ENCODE measurements at regions not wholly inside any gene's neighbourhood (a gene's known extent, or its start where the extent isn't known, plus 50 kb on each side); places are given as distances from the start of the nearest gene placed in this dataset.

DNA sequence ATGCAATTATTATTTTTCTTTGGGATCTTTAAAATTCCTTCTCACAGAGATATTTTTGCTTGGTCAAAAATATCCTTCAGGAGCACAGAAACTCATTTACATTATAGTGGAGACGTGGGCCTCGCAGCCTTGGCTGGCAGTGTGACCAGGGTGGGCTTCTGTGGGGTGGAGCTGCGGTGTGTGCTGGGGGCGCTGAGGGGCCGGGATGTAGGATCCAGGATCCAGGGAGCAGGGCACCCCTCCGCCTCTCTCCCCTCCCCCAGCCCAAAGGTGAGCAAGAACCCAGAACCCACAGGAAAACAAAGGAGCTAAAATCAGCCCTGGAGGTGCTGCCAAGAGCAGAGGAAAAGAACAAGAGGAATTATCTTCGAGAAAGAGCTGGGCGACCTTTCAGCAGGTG, 79.1 kb upstream of the OLFM1 start:
- DNase-seq (ENCODE audit: low read depth in 2 of 2) = no peak

DNA sequence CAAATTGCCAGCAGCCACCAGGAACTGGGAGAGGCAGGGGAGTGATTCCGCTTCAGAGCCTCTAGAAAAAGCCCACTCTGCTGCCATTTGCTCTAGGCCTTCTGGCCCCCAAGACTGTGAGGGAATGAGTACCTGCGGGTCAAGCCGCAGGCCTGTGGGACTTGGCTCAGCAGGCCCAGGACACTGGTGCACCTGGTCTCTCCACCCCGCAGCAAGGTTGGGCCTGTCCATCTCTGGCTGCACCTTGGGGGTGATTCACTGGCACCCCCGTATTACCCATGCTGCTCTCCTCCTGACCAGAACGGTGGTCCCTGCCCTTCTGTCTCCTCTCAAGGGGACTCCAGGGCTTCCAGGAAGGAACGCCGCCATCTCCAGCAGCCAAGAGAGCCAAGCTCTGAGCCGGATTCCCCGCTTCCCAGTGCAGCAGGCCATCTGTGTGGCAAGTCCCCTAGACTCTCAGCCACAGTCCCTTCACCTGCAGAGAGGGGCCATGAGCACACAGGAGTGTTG, 78.4 kb upstream of the OLFM1 start:
- DNase-seq (ENCODE audit: low read depth in 2 of 2) = no peak

DNA sequence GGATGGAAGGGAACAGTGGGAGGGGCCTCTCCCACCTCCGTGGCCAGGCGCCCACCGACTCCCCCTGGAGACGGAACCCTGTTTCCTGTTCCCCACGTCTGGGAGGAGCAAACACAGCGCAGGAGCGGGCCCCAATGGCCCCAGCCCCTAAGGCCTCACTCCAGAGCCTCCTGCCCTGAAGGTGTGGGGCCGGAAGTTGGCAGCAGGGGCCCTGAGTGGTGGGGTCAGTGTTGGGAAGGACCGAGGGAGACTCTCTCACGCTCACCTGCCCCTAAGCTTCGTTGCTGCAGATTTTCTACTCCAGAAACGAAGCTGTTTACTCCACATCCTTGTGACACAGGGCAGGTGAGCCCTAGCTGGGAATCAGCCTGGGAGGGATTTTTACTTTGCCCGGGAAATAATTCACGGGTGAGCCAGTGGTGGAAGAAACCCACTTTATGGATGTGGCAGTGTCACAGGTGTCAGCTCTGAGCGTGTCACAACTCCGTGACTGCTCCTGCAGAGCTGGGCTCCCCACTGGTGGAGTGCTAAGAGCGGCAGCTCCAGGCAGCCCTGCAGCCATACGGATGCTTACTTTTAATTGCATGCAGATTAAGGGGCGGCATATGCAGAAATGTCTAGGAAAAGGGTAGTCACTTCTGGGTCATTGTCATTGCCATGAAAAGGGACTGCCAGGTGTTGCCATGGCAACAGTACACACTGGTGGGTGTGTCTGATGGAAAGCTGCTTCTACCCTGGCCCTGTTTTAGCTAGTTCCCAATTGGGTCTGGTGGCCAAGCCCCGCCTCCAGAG, 77.5 kb upstream of the OLFM1 start:
- DNase-seq (ENCODE audit: low read depth in 2 of 2) = no peak

DNA sequence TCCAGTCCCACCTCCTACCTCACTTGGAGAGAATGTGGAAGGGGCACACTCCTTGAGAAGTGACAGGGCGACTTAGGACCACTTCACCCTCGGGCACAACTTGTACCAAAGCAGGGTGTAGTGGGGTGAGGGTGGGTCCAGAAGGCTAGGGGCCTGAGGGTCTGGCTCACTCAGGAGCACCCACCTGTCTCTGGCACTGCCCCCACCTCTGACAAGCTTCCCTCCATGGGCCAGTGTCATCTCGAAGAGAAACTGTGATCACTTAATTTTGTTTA, 76.9 kb upstream of the OLFM1 start:
- DNase-seq (ENCODE audit: low read depth in 2 of 2) = no peak

DNA sequence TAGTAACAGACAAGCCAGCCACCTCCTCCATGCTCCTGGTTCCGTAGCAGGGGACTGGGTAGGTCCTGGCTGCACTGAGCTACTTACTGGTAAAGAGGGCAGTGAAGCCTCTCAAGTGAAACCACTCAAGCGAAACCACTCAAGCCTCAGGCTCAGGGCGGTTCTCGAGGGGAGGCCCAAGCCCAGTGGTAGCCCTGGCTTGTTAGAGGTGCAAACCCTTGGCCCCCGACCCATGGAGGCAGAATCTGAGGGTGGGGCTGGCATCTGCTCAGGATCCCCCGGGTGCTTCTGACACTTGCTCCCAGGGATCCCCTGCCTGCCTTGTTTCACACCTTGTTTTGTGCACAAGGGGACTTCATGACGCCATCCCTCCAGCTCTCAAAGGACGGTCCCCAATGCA, 76.5 kb upstream of the OLFM1 start:
- DNase-seq (ENCODE audit: low read depth in 2 of 2) = no peak

DNA sequence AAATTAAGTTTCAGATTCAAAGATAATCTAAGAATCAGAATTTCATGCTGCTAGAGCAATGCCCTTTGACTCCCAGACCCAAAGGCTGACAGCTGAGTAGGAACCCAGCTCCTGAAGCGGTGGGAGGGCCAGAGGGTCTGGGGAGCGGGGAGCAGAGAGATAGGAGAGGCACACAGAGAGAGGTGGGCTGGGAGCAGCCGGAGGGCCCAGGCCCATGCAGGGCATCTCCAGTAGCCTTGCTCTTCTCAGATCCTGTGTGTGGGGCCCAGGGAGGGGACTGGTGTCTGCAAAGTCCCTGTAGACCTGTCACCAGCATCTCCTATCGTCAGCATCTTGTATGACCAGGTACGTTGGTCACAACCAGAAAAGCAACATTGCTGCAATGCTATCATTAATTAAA, 75.3 kb upstream of the OLFM1 start:
- DNase-seq (ENCODE audit: low read depth in 2 of 2) = no peak

DNA sequence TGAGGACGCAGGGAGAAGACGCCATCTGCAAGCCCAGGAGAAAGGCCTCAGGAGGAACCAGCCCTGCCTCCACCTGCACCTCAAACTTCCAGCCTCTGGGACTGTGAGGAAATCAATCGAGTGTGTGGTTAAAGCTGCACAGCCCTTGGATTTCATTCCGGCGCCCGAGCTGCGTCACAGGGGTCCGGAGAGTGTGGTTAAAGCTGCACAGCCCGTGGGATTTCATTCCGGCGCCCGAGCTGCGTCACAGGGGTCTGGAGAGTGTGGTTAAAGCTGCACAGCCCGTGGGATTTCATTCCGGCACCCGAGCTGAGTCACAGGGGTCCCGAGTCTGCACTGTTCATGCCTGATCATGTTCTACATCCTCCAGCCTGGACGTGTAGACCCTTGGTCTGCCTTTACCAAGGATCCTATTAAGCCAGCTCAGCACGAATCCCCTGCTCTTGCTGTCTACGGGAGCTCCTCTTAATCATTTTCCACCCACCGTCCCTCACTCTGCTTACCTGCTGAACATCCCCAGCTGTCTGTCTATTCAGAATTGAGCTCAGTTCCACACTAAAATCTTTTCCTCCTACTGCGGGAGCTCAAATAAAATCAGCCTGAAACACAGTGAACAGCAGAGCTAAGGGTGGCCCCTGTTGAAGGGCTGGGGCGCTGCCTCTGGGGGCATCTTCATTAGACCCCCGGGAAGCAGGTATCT, 73.0 kb upstream of the OLFM1 start:
- no peak for DNase-seq (ENCODE audit: low read depth in 2 of 2)

DNA sequence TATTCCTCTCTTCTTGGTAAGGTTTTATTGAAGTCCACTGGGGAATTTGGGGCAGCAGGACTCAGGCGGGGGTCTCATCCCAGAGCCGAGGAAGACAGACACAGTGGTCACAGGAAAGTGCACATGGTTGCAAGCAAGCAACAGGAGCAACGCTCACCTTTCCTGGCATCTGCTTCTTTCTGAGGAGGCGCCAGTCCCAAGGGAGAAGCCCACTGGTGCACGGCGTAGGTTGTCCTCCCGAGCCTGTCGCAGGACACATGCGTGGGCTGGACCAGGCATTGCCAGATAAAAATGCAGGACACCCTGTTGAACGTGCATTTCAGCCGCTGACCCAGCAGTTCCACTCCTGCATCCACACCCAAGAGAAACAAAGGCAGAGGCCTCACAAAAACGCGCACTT, 72.4 kb upstream of the OLFM1 start:
- no peak for DNase-seq (ENCODE audit: low read depth in 2 of 2)

DNA sequence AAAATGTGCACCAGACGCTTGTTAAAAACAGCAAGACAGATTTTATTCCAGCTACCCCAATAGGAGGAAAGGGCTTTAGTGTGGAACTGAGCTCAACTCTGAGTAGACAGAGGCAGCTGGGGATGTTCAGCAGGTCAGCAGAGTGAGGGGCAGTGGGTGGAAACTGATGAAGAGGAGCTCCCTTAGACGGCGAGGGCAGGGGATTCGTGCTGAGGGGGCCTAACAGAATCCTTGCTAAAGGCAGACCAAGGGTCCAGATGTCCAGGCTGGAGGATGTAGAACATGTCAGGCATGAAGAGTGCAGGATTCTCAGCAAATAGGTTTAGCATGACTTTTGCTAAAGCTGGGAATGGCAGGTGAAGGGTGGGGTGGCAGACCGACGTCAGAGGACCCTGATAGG, 71.9 kb upstream of the OLFM1 start:
- DNase-seq (ENCODE audit: low read depth in 2 of 2) = no peak

DNA sequence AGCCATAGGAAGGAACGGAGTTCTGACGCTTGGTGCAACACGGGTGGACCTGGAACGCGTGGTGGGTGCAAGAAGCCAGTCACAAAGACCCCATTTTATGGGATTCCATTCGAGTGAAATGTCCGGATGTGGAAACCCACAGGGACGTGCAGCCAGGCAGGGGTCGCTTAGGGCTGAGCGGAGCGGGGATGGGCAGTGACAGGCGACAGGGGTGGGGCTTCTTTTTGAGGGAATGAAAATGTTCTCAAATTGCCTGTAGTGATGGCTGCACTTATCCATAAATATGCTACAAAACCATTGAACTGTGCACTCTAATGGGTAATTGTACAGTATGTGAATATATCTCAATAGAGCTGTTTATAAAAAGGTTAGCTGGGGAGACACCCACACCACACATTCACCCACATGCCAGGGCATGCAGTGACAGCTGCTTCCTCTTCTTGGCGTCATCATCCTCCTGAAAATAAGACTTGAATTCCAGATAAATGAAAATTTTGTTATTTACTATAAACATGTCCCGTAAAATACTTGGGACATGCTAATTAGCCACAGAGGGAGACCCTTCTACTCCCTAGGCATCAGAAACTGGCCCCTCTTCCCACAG, 71.3 kb upstream of the OLFM1 start:
- no peak for DNase-seq (ENCODE audit: low read depth in 2 of 2)

DNA sequence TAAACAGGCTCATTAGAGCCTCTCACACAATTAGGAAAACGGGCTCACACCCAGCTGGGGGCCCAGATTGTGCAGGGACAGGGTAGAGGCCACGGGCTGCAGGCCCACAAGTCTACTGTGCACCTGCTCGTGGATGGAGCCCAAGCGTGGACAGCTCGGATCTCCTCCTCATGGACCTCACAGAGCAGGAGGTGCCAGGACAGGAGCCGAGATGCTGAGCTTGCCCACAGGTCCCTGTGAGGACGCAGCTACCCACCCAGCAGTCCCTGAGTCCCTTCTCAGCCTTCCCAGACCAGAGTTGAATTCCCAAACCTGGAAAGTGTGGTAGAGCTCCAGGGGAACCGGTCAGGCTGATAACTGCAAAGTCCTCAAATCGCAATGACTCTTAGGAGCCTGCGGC, 70.6 kb upstream of the OLFM1 start:
- DNase-seq (ENCODE audit: low read depth in 2 of 2) = no peak

DNA sequence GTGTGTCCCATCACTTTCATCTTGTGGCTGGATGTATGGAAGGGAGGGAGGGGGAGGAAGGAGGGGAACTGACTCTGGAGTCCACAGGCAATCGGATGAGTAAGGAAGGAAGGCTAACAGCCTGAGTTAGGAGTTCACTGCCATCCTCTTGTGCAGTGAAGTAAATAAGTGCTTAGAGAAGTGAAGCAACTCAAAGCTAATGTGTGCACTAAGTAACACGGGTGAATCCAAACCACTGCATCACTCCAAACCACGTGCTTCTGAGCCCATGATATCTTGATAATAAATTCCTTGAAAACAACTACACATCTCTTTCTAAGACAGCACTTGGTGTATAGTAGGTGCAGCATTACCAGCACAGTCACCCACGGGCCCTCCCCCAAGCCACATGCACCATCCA, 69.6 kb upstream of the OLFM1 start:
- DNase-seq (ENCODE audit: low read depth in 2 of 2) = no peak

DNA sequence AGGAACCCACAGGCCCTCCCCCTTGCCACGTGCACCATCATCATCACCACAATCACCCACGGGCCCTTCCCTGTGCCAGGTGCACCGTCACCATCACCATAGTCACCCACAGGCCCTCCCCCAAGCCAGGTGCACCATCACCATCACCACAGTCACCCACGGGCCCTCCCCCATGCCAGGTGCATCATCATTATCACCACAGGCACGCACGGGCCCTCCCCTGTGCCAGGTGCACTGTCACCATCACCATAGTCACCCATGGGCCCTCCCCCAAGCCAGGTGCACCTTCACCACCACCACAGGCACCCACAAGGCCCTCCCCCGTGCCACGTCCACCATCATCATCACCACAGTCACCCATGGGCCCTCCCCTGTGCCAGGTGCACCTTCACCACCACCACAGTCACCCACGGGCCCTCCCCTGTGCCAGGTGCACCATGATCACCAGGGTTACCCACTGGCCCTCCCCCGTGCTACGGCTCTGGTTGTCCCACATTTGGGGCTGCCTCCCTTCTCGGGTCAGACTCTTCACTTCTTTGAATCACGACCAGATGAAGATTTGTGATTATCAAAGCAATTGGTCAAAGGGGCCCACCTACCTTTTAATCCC, 69.1 kb upstream of the OLFM1 start:
- no peak for DNase-seq (ENCODE audit: low read depth in 2 of 2)

DNA sequence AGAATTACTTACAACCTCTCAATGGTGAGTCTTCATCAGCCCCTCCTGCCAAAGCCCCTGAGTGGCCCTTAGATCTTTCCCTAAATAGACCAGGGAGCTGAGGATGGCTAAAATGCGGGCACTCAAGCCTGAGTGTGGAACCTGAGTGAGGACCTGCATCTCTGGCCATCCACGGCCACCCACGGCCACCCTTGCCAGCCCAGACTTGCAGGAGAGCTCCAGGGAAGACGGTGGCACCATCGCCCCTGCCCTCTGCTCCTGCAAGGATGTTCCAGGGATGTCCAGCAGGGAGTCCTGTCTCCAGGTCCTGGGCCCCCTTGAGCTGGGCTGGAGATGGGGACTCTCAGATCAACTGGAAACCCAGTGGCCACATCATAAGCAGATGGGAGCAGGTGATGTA, 68.2 kb upstream of the OLFM1 start:
- no peak for DNase-seq (ENCODE audit: low read depth in 2 of 2)

DNA sequence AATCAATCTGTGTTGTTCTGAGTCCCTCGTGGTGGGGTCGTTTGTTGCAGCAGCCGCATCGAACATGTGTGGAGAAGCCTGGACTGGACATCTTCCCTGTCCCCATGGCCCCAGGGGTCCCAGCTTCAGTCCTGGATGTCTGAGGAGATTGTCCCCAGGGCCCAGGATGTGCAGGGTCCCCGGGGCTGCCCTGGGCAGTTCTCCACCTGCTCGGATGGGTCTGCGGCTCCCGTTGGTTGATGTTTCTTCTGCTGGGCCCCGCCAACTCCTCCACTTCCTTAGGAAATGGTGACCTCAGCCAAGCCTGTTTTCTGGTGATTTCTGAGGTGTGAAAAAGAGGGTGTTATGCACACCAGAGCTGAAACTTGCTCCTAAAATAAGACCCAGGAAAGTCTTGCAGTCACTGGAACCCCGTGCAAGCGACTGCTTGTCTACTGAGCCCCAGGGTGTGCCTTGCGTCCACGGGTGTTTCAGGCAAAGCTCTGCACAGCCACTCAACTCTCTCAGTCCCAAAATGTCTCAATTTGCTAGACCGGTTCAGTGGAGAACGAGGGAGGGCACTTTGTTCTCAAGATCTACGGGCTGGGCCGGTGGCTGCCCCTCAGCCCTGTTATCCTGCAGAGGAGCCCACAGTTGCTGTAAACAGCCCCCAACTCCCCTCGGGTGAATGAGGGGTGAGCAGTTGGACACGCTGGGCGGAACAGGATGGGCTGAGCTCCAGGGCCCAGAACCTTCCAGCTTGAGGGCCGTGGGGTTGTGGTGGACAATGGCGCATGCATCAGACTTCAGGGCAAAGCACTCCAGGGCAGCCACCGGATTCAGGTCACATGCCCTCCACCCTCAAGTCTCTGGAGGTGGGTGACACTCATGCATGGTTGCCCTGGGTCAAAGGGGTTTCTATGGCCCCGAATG, 66.7 kb upstream of the OLFM1 start:
- no peak for DNase-seq (ENCODE audit: low read depth in 2 of 2)

DNA sequence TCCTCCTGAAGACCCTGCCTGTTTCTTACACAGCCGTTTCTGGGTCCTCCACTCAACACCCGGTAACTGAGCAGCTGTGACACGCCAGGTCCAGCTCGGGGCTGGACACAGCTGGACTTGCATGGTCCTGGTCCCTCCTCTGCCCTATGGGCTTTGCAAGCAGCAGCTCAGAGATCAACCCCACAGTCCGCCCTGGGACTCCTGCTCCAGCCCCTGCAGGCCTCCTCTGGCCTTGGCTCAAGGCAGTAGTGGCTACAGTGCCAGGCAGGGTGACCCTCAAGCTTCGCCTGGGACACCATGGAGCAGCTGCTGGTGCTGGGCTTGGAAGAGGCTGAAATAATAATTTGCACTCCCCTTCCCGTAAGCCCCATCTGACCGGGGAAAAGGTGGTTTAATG, 66.1 kb upstream of the OLFM1 start:
- no peak for DNase-seq (ENCODE audit: low read depth in 2 of 2)

DNA sequence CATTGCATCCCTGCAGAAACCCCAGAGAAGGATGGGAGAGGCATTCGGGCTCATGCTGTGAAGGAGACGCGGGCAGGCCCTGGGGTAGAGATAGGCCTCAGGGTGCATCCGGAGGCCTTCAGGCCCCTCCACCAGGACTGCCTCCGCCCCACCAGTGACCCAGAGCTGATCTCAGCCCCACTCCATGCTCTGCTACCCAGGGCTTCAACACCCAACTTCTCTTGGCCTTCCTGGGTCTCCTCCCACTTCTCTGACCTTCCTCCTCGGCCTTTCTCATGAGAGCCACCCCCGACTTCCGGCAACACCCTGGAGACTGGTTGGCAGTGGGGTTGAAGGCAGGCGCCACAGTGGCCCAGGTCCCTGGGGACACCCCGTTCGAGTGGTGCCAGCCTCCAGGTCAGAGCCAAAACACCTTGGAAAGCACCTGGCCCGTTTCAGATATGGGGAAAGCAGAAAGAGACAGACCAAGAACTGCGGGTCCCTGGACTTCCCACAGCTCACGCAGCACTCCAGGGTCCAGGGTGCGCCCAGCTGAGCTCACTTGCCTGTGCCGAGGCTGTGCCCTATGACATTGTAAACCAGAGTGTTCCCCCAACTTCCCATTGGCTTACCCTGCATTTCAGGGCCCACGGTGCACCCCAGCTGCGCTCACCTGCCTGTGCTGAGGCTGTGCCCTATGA, 65.1 kb upstream of the OLFM1 start:
- no peak for DNase-seq (ENCODE audit: low read depth in 2 of 2)

DNA sequence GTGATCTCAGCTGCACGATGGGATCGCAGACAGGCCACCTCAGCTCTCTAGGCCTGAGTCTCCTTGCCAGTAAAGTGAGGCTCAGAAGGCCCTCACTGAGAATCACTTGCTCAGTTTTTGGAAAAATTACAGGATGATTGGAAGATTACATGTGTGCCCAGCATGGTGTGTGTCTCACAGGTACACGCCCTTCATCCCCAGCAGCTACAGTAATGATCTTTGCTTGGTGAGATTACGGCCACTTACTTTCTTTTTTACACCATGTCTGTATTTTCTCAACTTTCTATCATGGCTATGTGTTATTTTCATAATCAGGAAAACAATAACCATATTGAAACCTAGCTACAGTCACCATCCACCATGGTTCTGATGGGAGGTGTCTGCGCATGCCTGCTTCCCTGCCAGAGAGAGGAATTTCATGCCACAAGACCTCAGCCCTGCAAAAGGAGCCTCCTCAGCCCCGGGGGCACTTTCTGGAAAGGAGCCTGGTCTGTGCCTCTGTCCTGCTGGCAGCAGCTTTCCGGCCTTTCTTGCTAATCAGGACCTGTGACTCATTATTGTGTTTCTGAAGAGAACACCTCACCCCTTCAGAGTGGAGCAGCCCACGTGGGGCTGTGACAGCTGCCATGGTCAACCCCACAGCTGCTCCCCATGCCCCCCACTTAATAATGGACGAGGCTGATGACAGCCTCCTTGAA, 64.2 kb upstream of the OLFM1 start:
- DNase-seq (ENCODE audit: low read depth in 2 of 2) = peak in 1 of 2 donors; percentile 22

DNA sequence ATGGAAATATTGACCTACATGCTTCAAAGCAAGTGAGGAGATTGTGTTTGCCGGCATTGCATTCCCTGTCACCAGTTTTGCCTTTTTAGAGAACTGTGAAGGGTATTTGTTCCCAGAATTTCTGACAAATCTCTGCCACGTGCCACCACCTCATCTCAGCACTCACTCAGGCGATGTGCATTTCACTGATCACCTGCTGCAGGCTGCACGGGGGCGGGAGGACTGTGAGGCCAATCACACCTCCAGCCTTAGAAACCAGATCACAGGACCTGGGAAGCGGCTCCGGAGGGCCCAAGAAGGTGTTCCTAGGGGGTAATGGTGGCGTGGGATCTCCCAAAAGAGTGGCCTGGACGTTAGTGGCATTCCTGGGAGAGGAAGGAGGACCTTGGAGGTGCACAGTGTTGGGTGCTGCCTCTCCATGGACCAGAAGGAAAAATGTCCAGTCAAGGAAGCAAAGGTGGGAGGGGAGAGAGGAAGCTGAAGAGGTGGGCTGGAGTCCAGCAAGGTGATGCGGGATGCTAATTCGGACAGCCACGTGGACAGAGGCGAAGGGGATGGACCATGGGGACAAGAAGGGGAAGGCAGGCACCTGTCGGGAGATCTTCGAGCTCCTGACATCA, 63.6 kb upstream of the OLFM1 start:
- no peak for DNase-seq (ENCODE audit: low read depth in 2 of 2)

DNA sequence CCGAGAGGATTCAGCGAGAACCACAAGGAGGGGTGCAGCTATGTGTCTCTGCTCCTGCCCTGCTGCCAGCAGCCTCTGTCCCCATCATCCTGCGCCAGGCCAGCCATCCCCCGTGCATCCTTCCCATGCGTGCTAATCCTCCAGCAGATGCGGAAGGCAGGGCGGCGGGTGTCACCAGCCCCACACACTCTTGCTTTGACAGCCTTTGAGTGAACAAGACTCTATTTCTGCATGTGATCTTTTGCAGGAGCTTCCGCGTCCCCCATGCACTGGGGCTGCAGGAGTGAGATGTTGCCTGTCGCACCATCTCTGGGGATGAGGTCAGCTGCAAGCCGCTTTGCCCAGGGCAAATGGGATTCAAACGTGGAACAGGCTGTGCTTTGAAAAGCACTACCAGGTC, 58.0 kb upstream of the OLFM1 start:
- DNase-seq (ENCODE audit: low read depth in 2 of 2) = no peak
